Stimulated activated CD8-positive, alpha-beta memory T cell treated with anti-CD3 and anti-CD28 coated beads, Interleukin-7, amount 100 ng/mL, for 48 hours (primary cell): ENCODE measurements at regions not wholly inside any gene's neighbourhood (a gene's known extent, or its start where the extent isn't known, plus 50 kb on each side); places are given as distances from the start of the nearest gene placed in this dataset.

Experiments used
- DNase-seq, 2 donors: peaks; one replicate each; pipeline ENCODE4 v3.0.0-alpha.2; 2020; ENCODE audit warnings: low read depth in 1 of 2; ENCODE audit errors: extremely low read depth in 1 of 2

DNA sequence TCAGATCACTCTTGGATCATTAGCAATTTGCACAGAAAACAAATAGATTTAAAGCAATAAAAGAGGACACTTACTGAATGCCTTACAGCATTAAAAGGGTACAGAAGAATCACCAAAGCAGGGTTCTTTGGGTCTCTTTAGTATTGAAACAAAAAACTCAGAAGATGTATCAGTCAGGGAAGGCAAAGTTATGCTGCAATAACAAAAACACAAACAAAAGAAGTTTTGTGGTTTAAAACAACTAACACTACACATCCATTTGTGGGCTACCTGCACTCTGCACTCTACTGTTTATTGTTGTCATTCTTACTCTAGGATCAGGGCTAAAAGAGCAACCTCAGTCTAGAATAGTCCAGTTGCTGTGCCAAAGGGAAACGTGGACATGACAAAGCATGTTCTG lies 216.4 kb downstream of the GPAM start:
- no peak for DNase-seq

DNA sequence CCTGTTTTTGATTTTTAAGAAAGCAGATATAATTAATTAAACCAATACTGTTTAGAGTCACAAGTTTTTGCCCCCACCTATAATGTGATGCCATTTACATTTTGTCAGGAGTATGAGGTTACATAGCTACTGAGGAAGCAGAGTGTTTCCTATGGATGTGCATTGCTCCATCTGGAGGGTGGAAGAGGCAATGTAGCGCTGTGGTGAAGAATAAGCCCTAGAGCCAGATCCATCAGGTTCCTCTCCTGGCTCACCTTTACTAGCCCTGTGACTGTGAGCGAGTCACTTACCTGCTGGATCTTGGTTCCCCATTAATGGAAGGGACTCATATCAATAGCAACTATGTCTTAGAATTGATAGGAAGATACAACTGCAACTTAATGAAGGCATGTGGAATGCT lies 216.0 kb downstream of the GPAM start:
- DNase-seq = no peak

DNA sequence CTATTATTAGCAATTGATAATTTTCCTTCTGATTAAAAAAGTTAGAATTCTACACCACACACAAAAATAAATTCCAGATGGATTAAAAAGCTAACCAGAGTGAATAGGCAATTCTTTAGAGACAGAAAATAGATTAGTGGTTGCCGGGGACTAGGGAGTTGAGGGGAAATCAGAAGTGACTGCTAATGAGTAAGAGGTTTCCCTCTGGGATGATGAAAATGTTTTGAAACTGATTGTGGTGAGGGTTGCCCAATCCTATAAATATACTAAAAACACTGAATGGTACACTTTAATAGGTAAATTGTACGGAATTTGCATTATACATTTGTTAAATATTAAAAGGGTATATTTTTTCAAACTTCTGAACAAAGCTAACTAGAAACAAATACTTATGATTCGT lies 214.9 kb downstream of the GPAM start:
- DNase-seq = no peak

DNA sequence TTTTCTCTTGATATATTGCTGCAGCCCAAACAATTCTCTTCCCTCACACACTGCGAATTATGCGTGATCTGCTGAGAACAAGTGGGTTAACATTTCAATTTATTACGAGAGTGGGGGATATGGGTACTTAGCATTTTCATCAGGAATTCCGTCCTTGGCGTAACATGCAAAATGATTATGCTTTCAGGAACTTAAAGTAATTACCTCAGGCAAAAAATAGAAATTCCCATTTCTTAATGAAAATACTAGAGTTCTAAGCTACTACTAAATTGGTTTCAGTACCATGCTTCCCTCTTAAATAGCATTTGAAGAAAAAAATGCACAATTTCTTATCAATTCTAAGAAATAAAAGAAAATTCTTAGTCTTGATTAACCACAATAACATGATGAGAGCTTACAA lies 213.5 kb downstream of the GPAM start:
- DNase-seq = no peak

DNA sequence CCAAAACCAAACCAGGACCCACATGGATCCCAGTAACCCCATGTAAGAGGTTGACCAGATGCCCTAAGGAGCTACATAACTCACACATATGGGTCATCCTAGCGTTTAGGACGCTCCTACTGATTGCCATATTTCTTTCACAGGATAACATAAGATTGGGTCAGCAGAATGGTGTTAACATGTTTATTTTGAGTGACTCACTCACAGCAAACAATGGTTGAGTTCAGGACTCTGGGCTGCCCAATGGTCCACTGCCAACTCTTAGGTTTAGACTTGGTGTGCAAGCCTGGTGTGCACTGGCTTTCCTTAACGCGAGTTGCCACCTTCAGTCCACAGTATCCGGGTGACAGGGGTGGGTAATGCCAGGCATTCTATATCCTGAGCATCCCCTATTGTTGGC lies 211.5 kb downstream of the GPAM start:
- DNase-seq = no peak

DNA sequence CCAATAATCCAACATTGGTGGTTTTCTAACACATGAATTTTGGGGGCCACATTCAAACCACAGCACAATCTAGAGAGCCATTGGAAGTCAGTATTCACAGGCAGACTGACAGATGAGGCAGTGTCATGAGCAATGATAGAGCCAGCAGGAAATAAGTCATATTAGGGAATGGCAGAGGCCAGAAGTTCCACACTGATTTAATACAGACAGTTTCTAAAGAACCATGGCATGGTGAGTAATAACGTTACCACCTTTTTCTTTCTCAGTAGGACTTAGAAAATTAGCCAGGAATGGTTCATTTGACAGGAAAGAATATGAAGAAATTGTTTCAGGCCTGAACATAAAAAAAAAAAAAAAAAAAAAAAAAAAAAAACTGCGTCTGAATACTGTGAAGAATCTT lies 210.3 kb downstream of the GPAM start:
- DNase-seq = no peak

DNA sequence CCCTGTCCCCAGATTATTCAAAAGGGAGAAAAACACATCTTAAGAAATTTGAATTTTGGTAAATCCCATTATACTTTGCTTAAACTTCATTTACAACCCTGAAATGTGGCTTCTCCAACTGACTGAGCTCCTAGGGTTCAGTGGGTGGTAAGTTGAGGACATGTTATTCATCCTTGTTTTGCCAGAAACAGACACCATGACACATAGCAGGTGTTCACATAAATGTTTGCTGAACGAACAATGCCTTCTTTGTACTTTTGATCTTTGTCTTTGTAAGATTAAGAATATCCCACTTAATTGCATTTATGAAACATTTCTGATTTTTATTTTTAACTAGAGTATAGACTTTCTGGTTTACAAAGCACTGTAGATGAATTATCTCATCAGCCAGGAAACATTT lies 209.7 kb downstream of the GPAM start:
- no peak for DNase-seq

DNA sequence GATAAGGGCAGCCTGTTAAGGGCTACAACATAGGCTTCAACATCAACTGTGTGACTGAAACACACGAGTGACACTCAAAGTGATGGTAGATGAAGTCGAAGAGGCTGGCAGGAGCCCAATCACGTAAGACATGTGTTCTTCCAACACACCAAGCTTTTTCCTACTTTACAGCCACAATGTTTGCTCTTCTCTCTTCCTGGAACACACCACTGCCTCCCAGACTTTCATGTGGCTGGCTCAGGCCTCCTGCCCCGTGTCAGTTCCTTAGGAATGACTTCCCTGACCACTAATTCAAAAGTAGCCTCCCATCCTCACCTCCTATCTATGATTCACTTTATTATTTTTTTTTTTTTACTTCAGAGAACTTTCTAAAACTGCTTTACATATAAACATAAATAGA lies 209.2 kb downstream of the GPAM start:
- DNase-seq = no peak

DNA sequence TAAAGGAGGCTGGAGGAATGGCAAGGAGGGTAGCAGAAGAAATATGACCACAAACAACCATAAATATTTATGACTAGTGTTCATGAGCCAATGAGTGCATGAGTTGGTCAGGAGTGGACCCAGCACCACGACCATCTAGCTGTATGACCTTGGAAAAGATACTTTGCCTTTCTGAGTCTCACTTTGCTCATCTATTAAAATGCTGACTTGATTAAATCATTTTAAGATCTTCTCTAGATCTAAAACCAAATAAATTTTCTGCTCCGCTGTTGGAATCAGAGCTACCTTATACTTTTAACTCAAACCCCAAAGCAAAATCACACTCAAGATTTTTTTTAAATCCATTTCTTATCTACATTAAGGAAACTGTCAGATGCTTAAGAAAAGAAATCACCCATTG lies 207.0 kb downstream of the GPAM start:
- no peak for DNase-seq

DNA sequence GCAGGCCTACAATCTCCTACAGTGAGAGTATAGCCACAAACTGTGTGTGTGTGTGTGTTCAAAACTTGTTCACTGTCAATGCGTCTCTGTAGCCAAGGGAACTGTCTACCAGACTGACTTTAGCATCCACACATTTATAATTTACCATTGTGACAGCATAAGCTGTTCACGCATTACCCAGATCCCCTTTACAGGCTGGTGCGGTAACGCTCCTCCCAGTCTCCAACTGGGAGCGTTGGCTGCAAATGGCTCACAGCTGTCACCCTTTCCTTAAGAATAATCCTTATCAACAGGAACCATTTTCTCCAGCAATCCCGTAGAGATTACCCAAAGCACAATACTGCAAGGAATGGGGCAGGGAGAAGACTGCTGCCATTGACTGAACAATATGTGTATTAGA lies 199.5 kb downstream of the GPAM start:
- DNase-seq = no peak

DNA sequence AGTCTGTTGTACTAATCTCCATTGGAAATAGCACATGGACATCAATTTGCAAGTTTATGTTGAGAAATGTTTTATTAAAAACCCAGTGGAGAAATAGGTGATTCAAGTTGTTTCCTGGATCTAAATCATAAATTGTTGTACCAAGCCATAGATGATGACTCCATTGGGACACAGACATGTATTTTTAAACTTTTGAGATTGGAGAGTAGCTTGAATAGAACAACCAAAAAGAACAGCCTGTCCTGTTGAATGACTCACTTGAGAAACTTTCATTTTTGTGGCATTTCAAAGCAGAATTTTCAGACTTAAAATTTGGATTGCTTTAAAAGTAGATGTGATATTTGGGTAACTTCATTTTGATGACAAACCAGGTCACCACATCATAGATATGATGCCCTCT lies 197.5 kb downstream of the GPAM start:
- DNase-seq = no peak

DNA sequence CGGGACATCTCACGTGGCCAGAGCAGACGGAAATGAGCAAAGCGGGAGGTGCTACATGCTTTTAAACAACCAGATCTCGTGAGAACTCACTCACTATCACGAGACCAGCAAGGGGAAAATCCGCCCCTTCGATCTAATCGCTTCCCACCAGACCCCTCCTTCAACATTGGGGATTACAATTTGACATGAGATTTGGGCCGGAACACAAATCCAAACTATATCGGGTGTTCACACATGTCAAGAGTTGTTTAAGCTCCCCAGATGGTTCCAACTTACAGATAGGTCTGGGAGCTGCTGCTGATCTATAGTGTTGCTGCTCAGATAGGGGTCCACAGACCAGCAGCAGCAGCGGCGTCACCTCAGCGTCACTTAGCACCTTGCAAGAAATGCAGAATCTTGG lies 194.9 kb downstream of the GPAM start:
- DNase-seq = no peak

DNA sequence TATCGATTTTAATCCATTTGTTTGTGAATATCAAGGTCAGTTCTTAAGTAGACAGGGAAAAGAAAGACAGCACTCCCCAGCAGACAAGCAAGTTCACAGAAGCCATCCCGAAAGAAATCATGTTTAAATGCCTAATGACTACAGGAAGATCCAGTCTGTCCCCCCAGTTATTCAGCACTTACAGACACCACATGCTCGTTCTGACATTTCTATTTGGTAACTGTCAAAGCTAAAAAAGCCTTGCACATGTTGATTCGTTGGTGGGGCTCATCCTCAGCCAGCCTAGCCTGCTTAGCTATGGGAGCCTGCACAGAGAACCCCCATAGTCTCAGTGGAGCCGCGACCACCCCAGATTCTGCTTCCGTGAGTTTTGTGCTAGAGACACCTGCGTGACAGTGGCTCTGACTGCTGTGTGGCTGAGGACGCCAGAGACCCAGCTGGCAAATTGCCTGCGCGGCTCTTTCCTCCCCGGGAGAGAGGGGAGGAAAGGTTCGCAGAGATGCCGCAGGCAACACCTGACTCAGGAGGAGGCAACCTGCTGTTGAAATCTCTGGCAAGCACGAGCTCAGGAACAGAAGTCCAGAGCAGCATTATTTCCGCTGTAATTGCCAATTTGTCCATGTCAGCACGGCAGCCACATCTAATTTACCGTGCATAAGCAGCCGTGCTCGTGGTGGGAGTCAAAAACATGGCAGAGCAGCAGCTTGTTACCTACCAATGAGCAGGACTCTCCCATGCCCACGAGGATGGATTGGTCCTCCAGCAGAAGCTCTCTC lies 194.2 kb downstream of the GPAM start:
- no peak for DNase-seq

DNA sequence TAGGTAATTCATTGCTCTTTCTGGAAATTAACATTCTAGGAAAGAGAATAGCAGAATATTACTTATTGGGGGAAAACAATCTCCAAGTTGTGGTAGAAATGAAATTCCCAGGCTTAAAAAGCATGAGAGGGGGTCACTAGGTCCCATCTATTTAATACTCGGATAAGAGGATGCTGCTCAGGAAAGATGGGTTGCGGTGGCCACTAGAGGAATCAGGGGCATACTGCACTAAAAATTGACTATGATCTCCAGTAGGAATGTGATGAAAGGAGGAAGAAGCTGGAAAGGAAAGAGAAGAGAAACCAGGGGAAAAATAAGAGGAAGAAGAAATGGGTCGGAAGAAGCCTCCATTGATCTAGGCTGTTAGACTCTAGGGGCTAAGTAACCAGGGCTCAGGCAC lies 192.8 kb downstream of the GPAM start:
- no peak for DNase-seq

DNA sequence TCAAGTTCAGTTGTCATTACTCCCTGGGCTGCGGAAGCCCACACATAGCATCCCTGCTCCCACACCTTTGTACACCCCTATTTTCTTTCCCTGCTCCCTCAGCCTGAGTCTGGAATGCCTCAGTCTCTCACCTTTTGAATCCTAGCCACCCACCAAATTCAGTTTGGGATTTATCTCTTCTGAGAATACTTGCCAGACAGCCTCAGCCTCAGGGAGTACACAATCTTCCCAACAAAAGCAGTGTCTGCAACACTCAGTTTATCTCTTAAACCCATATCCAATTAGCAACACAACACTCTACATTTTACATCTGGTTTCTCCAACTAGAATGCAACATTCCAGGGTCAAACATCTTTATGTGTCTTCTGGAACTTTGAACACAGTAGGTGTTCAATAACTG lies 190.2 kb downstream of the GPAM start:
- no peak for DNase-seq

DNA sequence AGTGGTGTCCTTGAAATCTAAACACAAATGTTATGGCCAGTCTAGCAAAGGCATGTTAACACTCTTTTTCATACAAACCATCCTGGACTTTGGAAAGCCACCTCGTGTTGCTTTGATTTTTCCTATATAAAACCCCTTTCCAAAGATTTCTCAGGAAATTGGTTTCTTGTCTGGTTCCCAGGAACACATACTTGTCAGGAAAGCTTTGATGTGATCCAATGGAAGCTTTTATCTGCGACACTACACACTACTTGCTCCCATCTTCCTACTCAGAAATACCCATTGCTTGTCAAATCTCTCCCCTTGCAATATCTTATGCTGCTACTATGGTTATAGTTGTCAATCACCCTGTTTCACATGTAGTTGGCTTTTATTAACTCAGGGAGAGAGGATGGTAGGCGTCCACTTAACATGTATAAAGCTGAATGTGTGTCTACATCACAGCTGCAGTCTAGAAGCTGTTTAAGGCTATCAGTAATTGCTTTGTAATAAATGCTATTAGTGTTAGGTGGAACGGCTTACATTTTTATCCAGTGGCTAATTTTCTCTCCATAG lies 189.6 kb downstream of the GPAM start:
- no peak for DNase-seq

DNA sequence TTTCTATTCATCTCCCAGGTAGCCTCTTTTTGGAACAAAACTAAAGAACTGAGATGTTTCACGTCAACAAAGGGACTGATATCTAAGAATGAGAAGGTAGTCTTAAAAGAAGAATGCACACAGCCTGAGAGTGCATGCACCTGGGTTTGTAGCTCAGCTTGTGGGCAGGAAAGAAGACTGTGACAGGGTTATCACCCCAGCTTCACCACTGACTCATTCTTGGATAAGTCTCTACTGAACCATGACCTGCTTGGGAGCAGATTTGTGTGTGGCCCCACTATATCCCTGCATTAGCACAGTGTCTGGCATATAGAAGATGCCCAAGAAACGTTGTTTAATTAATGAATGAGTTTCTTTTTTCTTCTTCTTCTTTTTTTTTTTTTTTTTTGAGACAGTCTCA lies 187.5 kb downstream of the GPAM start:
- no peak for DNase-seq

DNA sequence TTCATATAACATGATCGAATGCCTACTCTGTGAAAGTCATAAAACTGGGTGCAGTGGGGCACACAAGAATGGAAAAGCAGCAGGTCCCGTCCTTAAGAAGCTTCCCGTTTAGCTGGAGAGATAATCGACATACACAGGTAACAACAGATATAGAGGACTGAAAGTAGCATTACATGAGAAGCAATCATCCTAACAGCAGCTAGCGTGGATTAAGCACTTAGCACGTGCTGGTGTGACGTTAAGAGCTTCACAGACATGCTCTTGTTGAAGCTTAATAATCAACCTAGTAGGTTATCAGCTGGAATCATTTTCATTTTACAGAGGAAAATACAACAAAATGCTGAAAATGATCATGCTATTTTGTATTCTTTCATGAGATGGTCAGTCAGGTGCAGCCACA lies 184.8 kb downstream of the GPAM start:
- DNase-seq = no peak

DNA sequence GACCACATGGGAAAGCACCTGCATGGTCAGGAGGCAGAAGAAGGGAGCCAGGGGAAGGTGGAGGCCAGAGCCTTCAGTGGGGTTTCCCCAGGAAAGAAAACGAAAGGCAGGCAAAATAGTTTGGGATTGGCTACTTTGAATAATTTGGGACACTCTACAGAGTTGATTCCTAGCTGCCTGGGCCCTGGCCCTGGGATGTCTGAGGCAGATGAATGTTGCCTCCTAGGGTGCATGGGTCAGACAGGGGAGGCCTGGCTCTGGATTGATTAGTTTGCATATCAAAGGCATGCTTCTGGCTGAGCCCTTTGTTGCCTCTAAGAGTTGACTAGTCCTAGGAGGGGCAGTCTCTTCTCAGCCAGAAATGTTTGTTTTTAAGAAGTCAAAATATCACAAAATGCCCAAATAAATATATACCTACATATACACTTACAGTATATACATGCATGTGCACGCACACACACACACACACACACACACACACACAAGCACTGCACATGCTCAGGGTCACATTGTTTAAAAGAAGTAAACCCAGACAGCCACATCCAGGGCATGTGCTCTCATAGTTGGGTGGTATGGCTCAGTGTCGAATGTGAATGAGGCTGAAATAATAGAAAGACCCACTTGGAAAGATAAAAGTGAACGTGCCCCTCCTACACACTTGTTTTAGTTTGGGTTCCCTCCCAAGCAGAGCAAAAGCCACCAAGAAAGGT lies 184.2 kb downstream of the GPAM start:
- DNase-seq = no peak

DNA sequence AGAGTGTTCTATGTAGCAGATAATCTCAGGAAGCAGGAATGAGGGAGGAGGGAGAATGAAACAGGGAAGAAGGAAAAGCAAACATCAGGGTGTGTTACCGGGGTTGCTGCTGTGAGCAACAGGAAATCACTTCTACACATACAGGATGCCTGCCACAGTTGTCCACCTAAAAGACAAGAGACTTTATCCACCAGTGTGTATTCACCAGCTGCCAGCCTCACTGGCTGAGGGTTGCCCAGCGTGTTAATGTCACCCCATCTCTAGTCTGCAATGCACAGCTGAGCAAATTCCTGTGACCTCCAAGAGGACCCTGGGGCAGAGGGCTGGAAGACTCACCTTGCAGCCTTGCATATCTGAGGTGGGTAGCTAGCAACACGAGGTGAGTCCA lies 183.7 kb downstream of the GPAM start:
- no peak for DNase-seq

DNA sequence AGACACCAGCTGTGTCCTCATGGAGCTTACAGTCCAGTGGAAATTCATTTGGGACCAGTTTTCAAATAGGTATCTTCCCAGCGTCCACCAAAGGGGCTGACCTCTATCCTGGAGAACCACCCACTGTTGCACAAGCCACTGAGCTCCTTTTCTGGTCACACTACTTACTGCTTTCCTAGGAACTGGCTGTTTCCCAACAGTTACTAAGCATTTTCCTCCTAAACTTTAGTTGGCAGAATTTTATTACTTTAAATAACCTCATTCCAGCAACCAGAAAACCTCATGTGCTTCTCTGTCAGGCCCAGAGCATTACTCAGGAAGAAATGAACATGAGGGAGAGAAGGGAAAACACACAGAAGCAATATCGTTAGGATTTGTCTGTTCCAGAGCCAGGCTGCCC lies 183.1 kb downstream of the GPAM start:
- no peak for DNase-seq

DNA sequence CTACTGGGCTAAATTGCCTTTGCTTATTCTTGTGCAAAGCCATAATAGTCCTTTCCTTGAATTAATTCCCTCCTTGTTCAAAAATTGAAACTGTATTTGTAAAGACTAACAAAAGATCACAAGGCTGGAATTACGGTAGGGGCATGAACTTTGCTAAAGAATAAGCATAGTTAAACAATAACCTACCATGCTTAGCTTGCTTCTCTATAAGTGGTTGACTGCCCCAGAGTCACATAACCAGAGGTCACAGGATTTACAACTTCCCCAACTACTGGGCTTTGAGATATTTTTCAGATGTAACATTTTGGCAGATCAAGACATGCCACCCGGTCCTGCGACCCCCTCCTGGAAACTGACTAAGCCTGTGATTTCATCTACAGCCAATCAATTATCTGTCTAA lies 181.4 kb downstream of the GPAM start:
- DNase-seq = no peak
